AG08395 (cell line): ENCODE measurements at regions not wholly inside any gene's neighbourhood (a gene's known extent, or its start where the extent isn't known, plus 50 kb on each side); places are given as distances from the start of the nearest gene placed in this dataset.
A peak's percentile ranks its signal among the peaks of the same experiment; 100 is the strongest.

Experiments
- DNase-seq: peaks from one replicate; pipeline ENCODE4 v3.0.0; 2012; ENCODE audit warnings: mixed read lengths, low spot score

DNA sequence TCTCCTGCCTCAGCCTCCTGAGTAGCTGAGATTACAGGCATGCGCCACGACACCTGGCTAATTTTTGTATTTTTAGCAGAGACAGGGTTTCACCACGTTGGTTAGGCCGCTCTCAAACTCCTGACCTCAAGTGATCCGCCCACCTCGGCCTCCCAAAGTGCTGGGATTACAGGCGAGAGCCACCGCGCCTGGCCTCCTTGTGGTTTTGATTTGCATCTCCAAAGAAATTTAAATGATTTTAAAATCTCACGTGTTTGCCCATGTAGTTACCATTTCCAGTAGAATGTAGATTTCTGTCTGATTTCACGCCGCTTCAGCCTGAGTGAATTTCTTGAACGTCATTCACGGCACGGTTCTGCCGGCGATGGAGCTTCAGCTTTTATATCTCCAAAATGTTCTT lies 55.8 kb downstream of the IGF2 start:
- no peak for DNase-seq

DNA sequence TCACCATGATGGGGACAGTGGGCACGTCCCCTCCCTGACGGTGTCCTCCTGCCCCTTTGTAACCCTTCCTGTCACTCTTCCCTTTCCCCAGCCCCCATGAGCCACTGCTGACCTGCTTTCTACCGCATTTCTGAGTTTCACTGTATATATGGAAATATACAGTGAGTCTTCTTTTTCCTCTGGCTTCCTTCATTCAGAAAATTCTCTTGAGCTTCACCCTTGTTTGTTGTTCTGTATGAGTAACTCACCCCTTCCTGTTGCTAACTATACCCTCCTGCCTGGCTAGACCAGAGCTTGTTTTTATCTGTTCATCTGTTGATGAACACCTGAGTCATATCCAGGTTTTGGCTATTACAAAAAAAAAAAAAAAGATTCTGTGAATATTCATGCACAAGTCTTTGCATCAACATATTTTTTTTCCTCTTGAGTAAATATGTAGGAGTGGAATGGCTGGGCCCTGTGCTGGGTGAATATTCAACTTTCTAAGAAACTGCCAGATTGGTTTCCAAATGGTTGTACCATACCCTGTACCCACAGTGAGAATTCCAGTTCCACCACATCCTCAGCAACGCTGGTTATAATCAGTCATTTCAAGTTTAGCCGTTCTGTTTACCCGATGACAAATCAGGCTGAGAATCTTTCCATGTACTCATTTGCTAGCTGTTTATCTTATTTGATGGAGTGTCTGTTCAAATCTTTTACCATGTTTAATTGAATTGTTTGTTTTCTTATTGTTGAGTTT lies 62.0 kb downstream of the IGF2 start:
- DNase-seq: peak; percentile 73

DNA sequence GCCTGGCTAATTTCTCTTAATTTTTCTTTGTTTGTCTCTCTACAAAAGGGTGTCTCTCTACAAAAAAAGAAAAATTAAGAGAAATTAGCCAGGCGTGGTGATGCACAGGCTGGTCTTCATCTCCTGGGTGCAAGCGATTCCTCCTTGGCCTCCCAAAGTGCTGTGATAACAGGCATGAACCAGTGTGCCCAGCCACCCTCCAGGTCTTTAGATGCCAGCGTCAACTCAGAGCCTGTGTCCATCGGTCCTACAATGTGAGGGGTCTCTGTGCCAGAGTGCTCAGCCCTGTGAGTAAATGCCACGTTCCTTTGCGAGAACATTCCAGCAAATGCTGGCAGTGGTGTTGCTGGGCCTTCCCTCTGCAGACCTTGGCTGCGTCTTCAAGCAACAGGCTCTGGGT lies 62.7 kb downstream of the IGF2 start:
- no peak for DNase-seq

DNA sequence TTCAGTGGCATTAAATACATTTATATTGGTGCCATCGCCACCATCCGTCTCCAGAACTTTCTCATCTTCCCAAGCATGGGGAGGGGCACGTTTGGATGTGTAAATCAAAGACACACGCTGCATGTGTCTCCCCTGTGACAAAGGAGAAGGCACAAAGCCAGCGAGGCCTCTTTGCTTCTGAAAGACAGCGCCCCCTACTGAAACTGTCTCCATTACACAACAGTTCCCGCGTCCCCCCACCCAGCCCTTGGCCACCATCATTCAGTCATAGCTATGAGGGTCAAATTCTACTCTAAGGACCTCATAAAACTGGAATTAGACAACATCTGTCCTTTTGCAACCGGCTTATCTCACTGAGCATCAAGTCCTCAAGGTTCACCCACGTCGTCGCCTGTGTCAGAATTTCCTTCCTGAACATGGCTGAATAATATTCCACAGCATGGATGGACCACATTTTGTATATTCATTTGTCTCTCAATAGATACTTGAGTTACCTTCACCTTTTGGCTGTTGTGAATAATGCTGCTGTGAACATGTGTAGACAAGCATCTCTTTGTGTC lies 64.8 kb downstream of the IGF2 start:
- no peak for DNase-seq

DNA sequence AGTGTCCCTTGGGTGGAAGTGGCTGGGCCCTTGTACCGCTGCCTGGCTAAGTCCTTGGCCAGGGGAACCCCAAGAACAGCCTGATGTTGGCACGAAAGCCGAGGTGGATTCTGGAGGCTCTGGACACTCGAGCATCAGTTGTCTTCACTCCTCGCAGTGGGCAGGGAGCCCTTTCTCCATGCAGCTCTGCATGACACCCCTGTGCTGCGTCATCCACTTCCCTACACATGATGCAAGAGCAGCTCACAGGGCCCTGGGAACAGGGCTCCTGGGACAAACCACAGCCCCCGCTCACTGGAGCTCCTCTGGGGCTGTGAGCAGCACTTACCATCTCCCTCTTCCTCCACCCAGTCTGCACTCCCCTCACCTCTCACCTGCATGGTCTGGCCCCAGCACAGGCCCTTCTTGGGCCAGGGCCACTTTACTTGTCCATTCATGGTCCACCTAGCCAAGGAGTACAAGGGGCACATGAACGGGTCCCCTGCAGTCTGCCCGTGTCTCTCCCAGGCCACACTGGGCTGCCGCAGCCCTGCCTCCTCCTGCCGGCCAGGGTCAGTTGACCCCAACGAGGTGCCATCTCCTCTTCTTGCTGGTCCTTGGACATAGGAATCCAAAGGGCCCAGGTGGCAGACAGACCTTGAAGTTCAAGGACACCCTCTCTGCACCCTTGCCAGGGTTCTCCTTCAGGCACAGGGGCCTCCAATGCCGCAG lies 66.5 kb downstream of the IGF2 start:
- no peak for DNase-seq

DNA sequence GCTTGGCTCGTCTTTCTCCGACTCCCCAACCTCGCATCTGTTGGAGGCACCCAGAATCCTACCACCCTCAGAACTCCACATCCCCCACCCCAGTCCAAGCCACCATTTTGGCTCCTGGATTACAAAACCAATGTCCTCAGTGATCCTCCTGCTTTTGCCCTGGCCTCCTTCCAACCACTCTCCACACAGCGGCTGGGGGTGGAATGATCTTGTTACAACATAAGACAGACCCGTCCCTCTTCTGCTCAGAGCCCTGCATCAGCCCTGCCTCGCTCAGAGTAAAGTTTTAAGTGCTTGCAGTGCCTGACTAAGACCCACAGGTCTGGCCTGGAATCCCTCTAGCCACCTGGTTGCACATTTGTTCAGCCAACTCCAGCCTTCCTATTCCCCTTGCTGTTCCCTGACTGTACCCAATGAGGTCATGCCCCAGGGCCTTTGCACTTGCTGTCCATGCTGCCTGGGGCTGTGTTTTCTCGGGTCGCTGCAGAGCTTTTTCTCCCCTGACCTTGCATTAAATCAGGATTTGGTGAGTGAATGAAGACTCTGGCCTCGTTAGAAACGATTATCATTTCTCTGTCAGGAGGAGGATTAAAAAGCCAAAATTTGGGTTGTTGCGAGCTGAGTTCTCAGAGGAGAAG lies 67.3 kb downstream of the IGF2 start:
- no peak for DNase-seq
